ENCODE measurements at regions not wholly inside any gene's neighbourhood (a gene's known extent, or its start where the extent isn't known, plus 50 kb on each side); places are given as distances from the start of the nearest gene placed in this dataset.
"Not testable (repeated sequence)": the region's sequence is repeated elsewhere in the genome, so short reads cannot be mapped to it uniquely, and the experiment has no call there.

GRCh38 chr10:130936851-130937250 is 374.7 kb downstream of the TCERG1L start:
- no peak for TF ChIP-seq POLR2AphosphoS5 (IDR thresholded peaks at IDR 0.05; ENCODE audit: low read depth, low read length)

GRCh38 chr10:130938051-130938450 is 373.5 kb downstream of the TCERG1L start:
- TF ChIP-seq POLR2AphosphoS5 (IDR thresholded peaks at IDR 0.05; ENCODE audit: low read depth, low read length) (no peak), SPI1 (IDR thresholded peaks at IDR 0.05; ENCODE audit: low read depth, low read length) (no peak), POLR2A (IDR thresholded peaks at IDR 0.05; ENCODE audit: low read depth, low read length) (no peak), TAF1 (IDR thresholded peaks at IDR 0.05; ENCODE audit: low read depth, low read length) (no peak), POU2F2 (IDR thresholded peaks at IDR 0.05; ENCODE audit: low read depth, low read length) (no peak), PAX5 (IDR thresholded peaks at IDR 0.05; ENCODE audit: insufficient read depth, low read length, severe bottlenecking) (no peak)
- no peak for DNase-seq (ENCODE audit: insufficient read length, low spot score)
- no peak for FAIRE-seq

More at GRCh38 chr10:130936851-130937250, 374.7 kb downstream of the TCERG1L start:
- FAIRE-seq (no peak), DNase-seq (ENCODE audit: insufficient read length, low spot score) (no peak)

GRCh38 chr10:130938891-130939290 is 372.6 kb downstream of the TCERG1L start:
- FAIRE-seq; DNase-seq (ENCODE audit: insufficient read length, low spot score): not testable (repeated sequence)

- TF ChIP-seq POLR2A (IDR thresholded peaks at IDR 0.05; ENCODE audit: low read depth, low read length) (no peak), TAF1 (IDR thresholded peaks at IDR 0.05; ENCODE audit: low read depth, low read length) (no peak), SPI1 (IDR thresholded peaks at IDR 0.05; ENCODE audit: low read depth, low read length) (peak; percentile 84)
- no peak for DNase-seq (ENCODE audit: insufficient read length, low spot score)
- FAIRE-seq, result no peak
Observed at GRCh38 chr10:130941886-130942285, 369.6 kb downstream of the TCERG1L start.

- DNase-seq (ENCODE audit: insufficient read length, low spot score) (no peak), FAIRE-seq (no peak)
Observed at GRCh38 chr10:130952086-130952485, 359.4 kb downstream of the TCERG1L start.

GRCh38 chr10:130954326-130954905 is 357.1 kb downstream of the TCERG1L start:
- DNase-seq (ENCODE audit: insufficient read length, low spot score) (no peak), FAIRE-seq (no peak)
- TF ChIP-seq SPI1 (IDR thresholded peaks at IDR 0.05; ENCODE audit: low read depth, low read length) (no peak), PAX5 (IDR thresholded peaks at IDR 0.05; ENCODE audit: insufficient read depth, low read length, severe bottlenecking) (no peak), TAF1 (IDR thresholded peaks at IDR 0.05; ENCODE audit: low read depth, low read length) (no peak), POU2F2 (IDR thresholded peaks at IDR 0.05; ENCODE audit: low read depth, low read length) (no peak), POLR2A (IDR thresholded peaks at IDR 0.05; ENCODE audit: low read depth, low read length) (no peak), POLR2AphosphoS5 (IDR thresholded peaks at IDR 0.05; ENCODE audit: low read depth, low read length) (no peak)

More at GRCh38 chr10:130952086-130952485, 359.4 kb downstream of the TCERG1L start:
- TF ChIP-seq SPI1 (IDR thresholded peaks at IDR 0.05; ENCODE audit: low read depth, low read length), result no peak

- TF ChIP-seq PAX5 (IDR thresholded peaks at IDR 0.05; ENCODE audit: insufficient read depth, low read length, severe bottlenecking), result no peak
- no peak for TF ChIP-seq SPI1 (IDR thresholded peaks at IDR 0.05; ENCODE audit: low read depth, low read length)
- TF ChIP-seq POLR2AphosphoS5 (IDR thresholded peaks at IDR 0.05; ENCODE audit: low read depth, low read length), result no peak
- TF ChIP-seq TAF1 (IDR thresholded peaks at IDR 0.05; ENCODE audit: low read depth, low read length), result no peak
- TF ChIP-seq POU2F2 (IDR thresholded peaks at IDR 0.05; ENCODE audit: low read depth, low read length), result no peak
- no peak for TF ChIP-seq POLR2A (IDR thresholded peaks at IDR 0.05; ENCODE audit: low read depth, low read length)
- FAIRE-seq (no peak), DNase-seq (ENCODE audit: insufficient read length, low spot score) (no peak)
Observed at GRCh38 chr10:130956251-130956650, 355.3 kb downstream of the TCERG1L start.

- no peak for FAIRE-seq
- TF ChIP-seq TAF1 (IDR thresholded peaks at IDR 0.05; ENCODE audit: low read depth, low read length) (no peak), POU2F2 (IDR thresholded peaks at IDR 0.05; ENCODE audit: low read depth, low read length) (no peak), SPI1 (IDR thresholded peaks at IDR 0.05; ENCODE audit: low read depth, low read length) (no peak), PAX5 (IDR thresholded peaks at IDR 0.05; ENCODE audit: insufficient read depth, low read length, severe bottlenecking) (no peak), POLR2AphosphoS5 (IDR thresholded peaks at IDR 0.05; ENCODE audit: low read depth, low read length) (no peak), POLR2A (IDR thresholded peaks at IDR 0.05; ENCODE audit: low read depth, low read length) (no peak)
- no peak for DNase-seq (ENCODE audit: insufficient read length, low spot score)
Observed at GRCh38 chr10:130957423-130957822, 354.1 kb downstream of the TCERG1L start.

- TF ChIP-seq PAX5 (IDR thresholded peaks at IDR 0.05; ENCODE audit: insufficient read depth, low read length, severe bottlenecking), result no peak
- no peak for FAIRE-seq
Observed at GRCh38 chr10:130958003-130958402, 353.5 kb downstream of the TCERG1L start.

GRCh38 chr10:130958981-130959751 is 352.4 kb downstream of the TCERG1L start:
- TF ChIP-seq POU2F2 (IDR thresholded peaks at IDR 0.05; ENCODE audit: low read depth, low read length) (no peak), SPI1 (IDR thresholded peaks at IDR 0.05; ENCODE audit: low read depth, low read length) (no peak), TAF1 (IDR thresholded peaks at IDR 0.05; ENCODE audit: low read depth, low read length) (no peak), PAX5 (IDR thresholded peaks at IDR 0.05; ENCODE audit: insufficient read depth, low read length, severe bottlenecking) (no peak), POLR2AphosphoS5 (IDR thresholded peaks at IDR 0.05; ENCODE audit: low read depth, low read length) (no peak), POLR2A (IDR thresholded peaks at IDR 0.05; ENCODE audit: low read depth, low read length) (no peak)
- DNase-seq (ENCODE audit: insufficient read length, low spot score) (no peak), FAIRE-seq (no peak)

More at GRCh38 chr10:130958003-130958402, 353.5 kb downstream of the TCERG1L start:
- DNase-seq (ENCODE audit: insufficient read length, low spot score), result no peak

- DNase-seq (ENCODE audit: insufficient read length, low spot score) (no peak), FAIRE-seq (no peak)
- TF ChIP-seq PAX5 (IDR thresholded peaks at IDR 0.05; ENCODE audit: insufficient read depth, low read length, severe bottlenecking) (no peak), POU2F2 (IDR thresholded peaks at IDR 0.05; ENCODE audit: low read depth, low read length) (no peak), TAF1 (IDR thresholded peaks at IDR 0.05; ENCODE audit: low read depth, low read length) (no peak), POLR2AphosphoS5 (IDR thresholded peaks at IDR 0.05; ENCODE audit: low read depth, low read length) (no peak), POLR2A (IDR thresholded peaks at IDR 0.05; ENCODE audit: low read depth, low read length) (no peak), SPI1 (IDR thresholded peaks at IDR 0.05; ENCODE audit: low read depth, low read length) (no peak)
Observed at GRCh38 chr10:130959752-130960195, 351.7 kb downstream of the TCERG1L start.
